IMR-90 (cell line): ENCODE measurements at regions not wholly inside any gene's neighbourhood (a gene's known extent, or its start where the extent isn't known, plus 50 kb on each side); places are given as distances from the start of the nearest gene placed in this dataset.

ENCODE experiments used
- ATAC-seq: fragments of 200-7000 bp; cut with Tn5 transposase; 2 replicates; pipeline ENCODE4 v1.9.1; 2020; ENCODE audit warnings: low read depth, mild to moderate bottlenecking, moderate library complexity
- BruUV-seq: library from RNA; stranded (reverse); fragments of 400-500 nt; replicated peaks from 2 replicates; lab custom pipeline; 2021; lab: Mats Ljungman, UMichigan
- CTCF ChIA-PET: fragments of 300-600 bp; formaldehyde crosslinking; extraction: SDS; loops from one replicate; lab custom pipeline; 2021; ENCODE audit warnings: antibody characterized with exemption; lab: Yijun Ruan, JAX
- POLR2A ChIA-PET: fragments of 300-600 bp; sonication (Branson Sonifier 250); formaldehyde crosslinking; loops from one replicate; lab custom pipeline; 2022; ENCODE audit warnings: antibody characterized with exemption; ENCODE audit not compliant: unreplicated experiment; lab: Charles Lee
- DNase-seq: peaks from one replicate; pipeline ENCODE4 v3.0.0; 2013
- H2AFZ ChIP-seq: replicated peaks from 2 replicates; pipeline ENCODE3; 2013; ENCODE audit warnings: low read length, mild to moderate bottlenecking; ENCODE audit not compliant: poor library complexity
- H2AK5ac ChIP-seq: 2 replicates; pipeline ENCODE4 v1.6.1; 2013; ENCODE audit warnings: low read depth, low read length, inconsistent platforms
- H2AK9ac ChIP-seq: replicated peaks from 2 replicates; pipeline ENCODE3; 2013; ENCODE audit warnings: mild to moderate bottlenecking, low read depth, low read length, moderate library complexity; ENCODE audit not compliant: poor library complexity
- H2BK120ac ChIP-seq: 2 replicates; pipeline ENCODE4 v1.6.1; 2013; ENCODE audit warnings: low read depth, low read length, inconsistent platforms
- H2BK15ac ChIP-seq: 3 replicates; pipeline ENCODE4 v1.6.1; 2013; ENCODE audit warnings: low read depth, low read length, inconsistent platforms
- H2BK20ac ChIP-seq: 2 replicates; pipeline ENCODE4 v1.6.1; 2013; ENCODE audit warnings: low read depth, mild to moderate bottlenecking, inconsistent platforms, low read length, moderate library complexity
- H2BK5ac ChIP-seq: 2 replicates; pipeline ENCODE4 v1.6.1; 2013; ENCODE audit warnings: mild to moderate bottlenecking, low read depth, low read length, inconsistent platforms; ENCODE audit not compliant: poor library complexity, severe bottlenecking
- H3K14ac ChIP-seq: replicated peaks from 2 replicates; pipeline ENCODE4 v1.6.1; 2013; ENCODE audit warnings: low read depth, low read length, inconsistent platforms
- H3K18ac ChIP-seq: 2 replicates; pipeline ENCODE4 v1.6.1; 2013; ENCODE audit warnings: low read depth, low read length, control low read depth
- H3K23ac ChIP-seq: 2 replicates; pipeline ENCODE4 v1.6.1; 2013; ENCODE audit warnings: low read depth, low read length, inconsistent platforms
- H3K27ac ChIP-seq: 2 replicates; pipeline ENCODE4 v1.5.1; 2013; ENCODE audit warnings: mild to moderate bottlenecking, control low read depth, low read length; ENCODE audit not compliant: insufficient read depth
- H3K27me3 ChIP-seq: 2 replicates; pipeline ENCODE4 v1.6.1; 2013; ENCODE audit warnings: low read length; ENCODE audit not compliant: control insufficient read depth, insufficient read depth
- H3K36me3 ChIP-seq: 2 replicates; pipeline ENCODE4 v1.6.1; 2013; ENCODE audit warnings: low read length, mixed read lengths; ENCODE audit not compliant: control insufficient read depth, insufficient read depth
- H3K4ac ChIP-seq: 2 replicates; pipeline ENCODE4 v1.6.1; 2013; ENCODE audit warnings: low read depth, low read length, inconsistent platforms
- H3K4me1 ChIP-seq: 2 replicates; pipeline ENCODE4 v1.6.1; 2013; ENCODE audit warnings: low read length, mixed read lengths; ENCODE audit not compliant: control insufficient read depth, insufficient read depth
- H3K4me2 ChIP-seq: 2 replicates; pipeline ENCODE4 v1.6.1; 2013; ENCODE audit warnings: low read depth, mild to moderate bottlenecking, control low read depth, low read length, moderate library complexity
- H3K4me3 ChIP-seq: 2 replicates; pipeline ENCODE4 v1.5.1; 2013; ENCODE audit warnings: low read depth, mild to moderate bottlenecking, control low read depth, low read length, moderate library complexity; ENCODE audit not compliant: insufficient read depth
- H3K56ac ChIP-seq: 2 replicates; pipeline ENCODE4 v1.6.1; 2013; ENCODE audit warnings: low read length, inconsistent platforms; ENCODE audit not compliant: insufficient read depth; ENCODE audit errors: extremely low read depth
- H3K79me1 ChIP-seq, 2 experiments: 2 replicates each; pipeline ENCODE4 v1.6.1; 2013; ENCODE audit warnings: low read length in 2 of 2, inconsistent platforms in 1 of 2, low read depth in 1 of 2
- H3K9ac ChIP-seq: 2 replicates; pipeline ENCODE4 v1.6.1; 2013; ENCODE audit warnings: low read depth, low read length, control low read depth
- H3K9me1 ChIP-seq: 2 replicates; pipeline ENCODE4 v1.6.1; 2013; ENCODE audit warnings: low read length, inconsistent platforms; ENCODE audit not compliant: insufficient read depth
- H3K9me3 ChIP-seq: 2 replicates; pipeline ENCODE4 v1.6.1; 2013; ENCODE audit warnings: low read length; ENCODE audit not compliant: control insufficient read depth, insufficient read depth
- H4K20me1 ChIP-seq: 2 replicates; pipeline ENCODE4 v1.6.1; 2013; ENCODE audit warnings: low read length, inconsistent platforms; ENCODE audit not compliant: insufficient read depth
- H4K5ac ChIP-seq: 2 replicates; pipeline ENCODE4 v1.6.1; 2013; ENCODE audit warnings: mild to moderate bottlenecking, low read depth, low read length, control low read depth
- H4K8ac ChIP-seq, 2 experiments: 2 replicates each; pipeline ENCODE4 v1.6.1; 2013; ENCODE audit warnings: low read depth in 2 of 2, low read length in 2 of 2, control low read depth in 1 of 2, inconsistent platforms in 1 of 2
- H4K91ac ChIP-seq: 2 replicates; pipeline ENCODE4 v1.6.1; 2013; ENCODE audit warnings: low read depth, low read length, inconsistent platforms; ENCODE audit not compliant: insufficient read depth
- CEBPB ChIP-seq: IDR thresholded peaks from 2 replicates; pipeline ENCODE4 v1.6.1; 2012; ENCODE audit warnings: low read depth, low read length, improper control_type of control experiment
- CTCF ChIP-seq: conservative IDR thresholded peaks from 2 replicates; pipeline ENCODE4 v1.5.1; 2012; ENCODE audit warnings: mild to moderate bottlenecking, low read depth, low read length, improper control_type of control experiment
- FOS ChIP-seq: fragments of 150-350 bp; IDR thresholded peaks from 2 replicates; pipeline ENCODE4 v1.6.1; 2016; ENCODE audit warnings: low read depth, low read length
- MAZ ChIP-seq: IDR thresholded peaks from 2 replicates; pipeline ENCODE4 v1.6.1; 2012; ENCODE audit warnings: low read depth, mild to moderate bottlenecking, low read length, improper control_type of control experiment, moderate library complexity, borderline replicate concordance
- MXI1 ChIP-seq: IDR thresholded peaks from 2 replicates; pipeline ENCODE4 v1.6.1; 2012; ENCODE audit warnings: low read depth, mild to moderate bottlenecking, low read length, moderate library complexity, borderline replicate concordance
- NFE2L2 ChIP-seq: fragments of 150-350 bp; IDR thresholded peaks from 2 replicates; pipeline ENCODE4 v1.6.1; 2016; ENCODE audit warnings: low read depth, mild to moderate bottlenecking, low read length
- POLR2A ChIP-seq: IDR thresholded peaks from 2 replicates; pipeline ENCODE4 v1.6.1; 2012; ENCODE audit warnings: mild to moderate bottlenecking, low read depth, low read length
- RAD21 ChIP-seq: IDR thresholded peaks from 2 replicates; pipeline ENCODE4 v1.6.1; 2012; ENCODE audit warnings: low read length, improper control_type of control experiment
- RCOR1 ChIP-seq: IDR thresholded peaks from 2 replicates; pipeline ENCODE4 v1.6.1; 2012; ENCODE audit warnings: mild to moderate bottlenecking, low read length, improper control_type of control experiment; ENCODE audit not compliant: insufficient replicate concordance
- RFX5 ChIP-seq: IDR thresholded peaks from 2 replicates; pipeline ENCODE4 v1.8.0; 2012; ENCODE audit warnings: low read depth, mild to moderate bottlenecking, low read length, moderate library complexity
- USF2 ChIP-seq: fragments of 150-350 bp; IDR thresholded peaks from 2 replicates; pipeline ENCODE4 v1.6.1; 2017; ENCODE audit warnings: mild to moderate bottlenecking, antibody characterized with exemption, low read length, low read depth
- WGBS, 2 experiments: methylation state at CpG; one replicate each; pipeline versions ENCODE4 v1.1.5 to v1.1.7; 2013; ENCODE audit warnings: missing lambda C conversion rate in 2 of 2; ENCODE audit not compliant: insufficient read length in 1 of 2; ENCODE audit errors: extremely low coverage in 2 of 2; 5-methylcytosine and 5-hydroxymethylcytosine counted together
- dilution Hi-C: fragments of 300-500 bp; cut with HindIII; formaldehyde crosslinking; loops from one replicate; pipeline ENCODE4 v1.14.3; 2018; ENCODE audit warnings: low sequenced_read_pairs; ENCODE audit not compliant: unreplicated experiment
- in situ Hi-C: fragments of 300-500 bp; cut with MboI; formaldehyde crosslinking; loops from 3 replicates; pipeline ENCODE4 v1.14.3; 2019; ENCODE audit warnings: low sequenced_read_pairs, inconsistent platforms, mixed read lengths
- intact Hi-C: fragments of 100-400 bp; cut with micrococcal nuclease; formaldehyde crosslinking; loops from 2 replicates; pipeline ENCODE4 v1.10.0; 2022

DNA sequence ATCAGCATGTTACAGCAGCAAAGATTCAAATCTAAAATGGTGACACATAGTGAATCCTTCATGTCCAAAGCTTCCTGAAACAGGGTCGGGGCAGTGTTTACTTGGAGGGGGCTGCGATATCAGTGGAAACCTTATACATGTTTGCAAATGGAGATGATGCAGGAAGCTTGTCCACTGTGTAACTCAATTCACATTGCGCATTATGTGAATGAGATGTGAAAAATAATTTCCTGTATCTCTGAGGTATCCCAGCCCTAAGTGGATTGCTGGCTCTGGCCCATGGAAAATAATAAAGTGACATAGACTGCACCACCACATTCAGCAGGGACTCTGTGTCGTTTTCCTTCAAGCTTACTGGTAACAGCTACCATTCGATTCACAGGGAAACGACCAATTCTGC, 505.5 kb downstream of the GALR1 start:
- no peak overlapping the region for H2BK20ac ChIP-seq
- H3K14ac ChIP-seq, result no peak overlapping the region
- intact Hi-C loops, result no loop called here
- H2AK5ac ChIP-seq, result no peak overlapping the region
- H3K9me1 ChIP-seq, result no peaks in the 10 kb centered on the region
- H3K79me1 ChIP-seq, result no peaks in the 10 kb centered on the region
- no peak overlapping the region for H3K18ac ChIP-seq
- WGBS, 2 experiments, result no CpG with 5 or more reads among the region's 6 CpGs
- ChIA-PET POLR2A (no interaction called here), CTCF (no interaction called here)
- ATAC-seq (no peak), DNase-seq (no peak)
- H3K36me3 ChIP-seq, result no peaks in the 10 kb centered on the region
- H3K9me3 ChIP-seq, result peaks cover 30% of the 10 kb centered on the region
- no peak overlapping the region for H4K8ac ChIP-seq
- no peak overlapping the region for H3K4me2 ChIP-seq
- H2BK5ac ChIP-seq, result no peak overlapping the region
- BruUV-seq, result no TSS peak
- no peaks in the 10 kb centered on the region for H3K4me1 ChIP-seq
- no peaks in the 10 kb centered on the region for H4K20me1 ChIP-seq
- H3K9ac ChIP-seq, result no peak overlapping the region
- H3K23ac ChIP-seq, result no peak overlapping the region
- no peak overlapping the region for H2BK120ac ChIP-seq
- in situ Hi-C loops, result no loop called here
- H4K5ac ChIP-seq, result no peak overlapping the region
- no peak overlapping the region for H2AFZ ChIP-seq
- no peak overlapping the region for H3K56ac ChIP-seq
- TF ChIP-seq MAZ (no peak), POLR2A (no peak), RCOR1 (no peak), NFE2L2 (no peak), CEBPB (no peak), CTCF (no peak), RAD21 (no peak), FOS (no peak), USF2 (no peak), MXI1 (no peak), RFX5 (no peak)
- H3K4ac ChIP-seq, result no peak overlapping the region
- no peak overlapping the region for H2BK15ac ChIP-seq
- dilution Hi-C loops, result no loop called here
- H3K27ac ChIP-seq, result no peak overlapping the region
- no peak overlapping the region for H4K91ac ChIP-seq
- H3K27me3 ChIP-seq, result no peaks in the 10 kb centered on the region
- no peak overlapping the region for H2AK9ac ChIP-seq
- H3K4me3 ChIP-seq, result no peak overlapping the region
